ENCODE measurements at regions not wholly inside any gene's neighbourhood (a gene's known extent, or its start where the extent isn't known, plus 50 kb on each side); places are given as distances from the start of the nearest gene placed in this dataset.

GRCh38 chr10:46225597-46225996 is 61.2 kb upstream of the ANTXRL start:
- ATAC-seq = no peak
- intact Hi-C loops (cut with DNase I) = loop anchor here in 1 of 2 donors (5.0 kb wide), 1 partner anchor 102 kb away; no protein-coding TSS in a partner anchor
- DNase-seq = no peak

- peak; percentile 10 for DNase-seq
- no peak for ATAC-seq
- intact Hi-C loops (cut with DNase I) = loop anchor here in 1 of 2 donors (5.0 kb wide), 1 partner anchor 101 kb away; no protein-coding TSS in a partner anchor
Measured at GRCh38 chr10:46226232-46226631, 60.6 kb upstream of the ANTXRL start.

- no peak for ATAC-seq
- intact Hi-C loops (cut with DNase I) = loop anchor here in 1 of 2 donors (5.0 kb wide), 1 partner anchor 100 kb away; no protein-coding TSS in a partner anchor
- peak; percentile 2 for DNase-seq
Measured at GRCh38 chr10:46226900-46227558, 59.8 kb upstream of the ANTXRL start.

DNA sequence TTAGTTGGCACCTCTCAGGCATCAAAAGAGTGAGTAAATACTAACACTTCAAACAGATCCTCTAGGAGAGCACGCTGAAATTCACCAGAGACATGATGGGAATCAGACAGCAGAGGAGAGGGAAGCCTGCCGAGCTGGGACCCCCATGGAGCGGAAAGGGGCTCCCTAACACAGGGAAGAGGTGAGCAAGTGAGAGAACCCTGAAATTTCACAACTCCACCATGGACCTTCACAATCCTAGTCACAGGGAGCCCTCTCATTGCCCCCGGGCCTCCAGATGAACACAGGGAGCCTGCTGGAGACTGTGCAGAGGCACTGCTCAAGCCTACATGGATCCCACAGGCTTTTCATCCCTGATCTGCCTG is 59.2 kb upstream of the ANTXRL start:
- ATAC-seq = no peak
- intact Hi-C loops (cut with DNase I) = loop anchor here in 1 of 2 donors (5.0 kb wide), 1 partner anchor 100 kb away; no protein-coding TSS in a partner anchor
- peak; percentile 3 for DNase-seq

- intact Hi-C loops (cut with DNase I) = loop anchor here in 1 of 2 donors (5.0 kb wide), 1 partner anchor 99 kb away; no protein-coding TSS in a partner anchor
- peak in 1 of 2 donors; percentile 24 for ATAC-seq
- peak; percentile 10 for DNase-seq
Measured at GRCh38 chr10:46227936-46228562, 58.7 kb upstream of the ANTXRL start.

- ATAC-seq = peak; percentile 96 to 97
- peak; percentile 74 for DNase-seq
- intact Hi-C loops (cut with DNase I) = loop anchor here in 1 of 2 donors (5.0 kb wide), 1 partner anchor 99 kb away; no protein-coding TSS in a partner anchor
Measured at GRCh38 chr10:46228563-46229071, 58.2 kb upstream of the ANTXRL start.

- DNase-seq (peak; percentile 6), ATAC-seq (peak in 1 of 2 donors; percentile 22)
- intact Hi-C loops (cut with DNase I) = loop anchor here in 1 of 2 donors (5.0 kb wide), 1 partner anchor 98 kb away; no protein-coding TSS in a partner anchor
Measured at GRCh38 chr10:46229144-46229563, 57.6 kb upstream of the ANTXRL start.

GRCh38 chr10:46230615-46231014 is 56.2 kb upstream of the ANTXRL start:
- intact Hi-C loops (cut with DNase I) = no loop called here
- DNase-seq (no peak), ATAC-seq (no peak)

DNA sequence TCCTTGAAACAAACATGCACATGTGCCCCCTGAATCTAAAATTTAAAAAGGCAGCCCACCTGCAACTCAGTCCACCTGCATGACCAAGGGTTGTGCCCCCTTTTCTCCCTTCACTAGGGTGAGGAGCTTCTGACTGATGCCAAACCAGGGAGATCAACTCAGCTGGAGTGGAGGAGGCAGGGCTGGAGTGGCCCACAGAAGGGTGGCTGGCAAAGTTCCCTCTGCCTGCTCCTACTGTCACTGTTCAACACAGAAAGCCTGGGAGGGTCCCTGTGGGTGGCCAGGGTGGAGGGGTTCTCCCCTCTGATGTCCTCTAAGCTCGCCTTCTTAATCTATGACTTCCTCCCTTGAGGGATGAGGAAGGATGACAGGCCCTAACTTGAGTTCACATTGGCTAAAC is 55.7 kb upstream of the ANTXRL start:
- no peak for DNase-seq
- ATAC-seq = no peak
- intact Hi-C loops (cut with DNase I) = no loop called here

GRCh38 chr10:46232084-46232483 is 54.7 kb upstream of the ANTXRL start:
- DNase-seq (peak; percentile 7), ATAC-seq (no peak)
- intact Hi-C loops (cut with DNase I) = no loop called here

DNA sequence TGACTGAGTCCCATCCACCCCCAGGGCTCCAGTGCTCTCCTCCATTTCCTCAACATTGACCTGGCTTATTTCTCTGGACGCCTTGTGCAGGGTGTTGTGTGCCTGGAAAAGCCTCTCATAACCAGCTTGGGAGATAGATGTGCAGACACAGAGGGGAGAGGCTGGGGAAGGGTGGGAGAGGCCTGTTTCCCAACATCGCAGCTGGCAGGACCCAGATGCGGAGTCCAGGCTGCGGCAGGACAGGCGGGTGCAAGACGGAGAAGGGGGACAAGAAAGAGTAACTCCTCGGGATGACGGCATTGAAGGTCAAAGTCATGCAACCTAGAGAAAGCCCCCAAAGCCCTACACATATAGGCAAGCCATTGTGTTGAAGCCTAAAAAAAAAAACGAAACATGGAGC is 54.1 kb upstream of the ANTXRL start:
- no peak for DNase-seq
- intact Hi-C loops (cut with DNase I) = no loop called here
- no peak for ATAC-seq

GRCh38 chr10:46233181-46233580 is 53.6 kb upstream of the ANTXRL start:
- ATAC-seq (no peak), DNase-seq (no peak)
- intact Hi-C loops (cut with DNase I) = no loop called here

- ATAC-seq = no peak
- intact Hi-C loops (cut with DNase I) = no loop called here
- no peak for DNase-seq
Measured at GRCh38 chr10:46234026-46234425, 52.8 kb upstream of the ANTXRL start.

DNA sequence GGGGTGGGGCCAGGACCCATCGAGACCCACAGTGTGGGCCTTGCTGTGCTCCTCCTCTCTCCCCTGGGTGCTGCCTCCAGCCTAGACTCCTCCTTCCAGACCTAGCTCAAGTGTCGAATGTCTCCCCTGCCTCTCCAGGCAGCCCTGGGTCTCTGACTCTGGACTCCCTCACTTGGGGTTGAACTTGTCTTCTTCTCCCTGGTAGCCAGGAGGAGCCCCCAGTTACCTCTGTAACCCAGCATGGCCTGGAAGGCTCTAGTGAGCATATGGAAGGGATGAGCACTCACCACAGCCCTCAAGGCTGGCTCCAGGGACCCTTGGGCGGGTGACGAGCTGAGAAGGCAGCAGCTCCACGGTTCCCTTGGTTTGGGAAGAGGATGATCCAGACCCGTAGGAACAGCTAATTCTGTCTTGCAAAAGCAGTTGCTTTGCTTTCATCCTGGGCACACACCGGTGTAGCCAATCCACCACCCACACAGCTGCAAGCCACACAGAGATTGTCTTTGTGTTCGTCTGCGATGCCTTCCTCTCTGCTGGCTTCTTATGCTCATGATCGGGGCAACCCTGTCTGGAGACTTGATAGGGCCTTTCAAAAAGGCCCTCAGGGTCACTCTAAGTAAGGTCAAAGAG is 52.3 kb upstream of the ANTXRL start:
- intact Hi-C loops (cut with DNase I) = no loop called here
- DNase-seq (no peak), ATAC-seq (no peak)

- no peak for ATAC-seq
- intact Hi-C loops (cut with DNase I) = no loop called here
- no peak for DNase-seq
Measured at GRCh38 chr10:46235705-46236545, 50.9 kb upstream of the ANTXRL start.

GRCh38 chr10:46236546-46236887 is 50.3 kb upstream of the ANTXRL start:
- no peak for DNase-seq
- ATAC-seq = no peak
- intact Hi-C loops (cut with DNase I) = no loop called here

DNA sequence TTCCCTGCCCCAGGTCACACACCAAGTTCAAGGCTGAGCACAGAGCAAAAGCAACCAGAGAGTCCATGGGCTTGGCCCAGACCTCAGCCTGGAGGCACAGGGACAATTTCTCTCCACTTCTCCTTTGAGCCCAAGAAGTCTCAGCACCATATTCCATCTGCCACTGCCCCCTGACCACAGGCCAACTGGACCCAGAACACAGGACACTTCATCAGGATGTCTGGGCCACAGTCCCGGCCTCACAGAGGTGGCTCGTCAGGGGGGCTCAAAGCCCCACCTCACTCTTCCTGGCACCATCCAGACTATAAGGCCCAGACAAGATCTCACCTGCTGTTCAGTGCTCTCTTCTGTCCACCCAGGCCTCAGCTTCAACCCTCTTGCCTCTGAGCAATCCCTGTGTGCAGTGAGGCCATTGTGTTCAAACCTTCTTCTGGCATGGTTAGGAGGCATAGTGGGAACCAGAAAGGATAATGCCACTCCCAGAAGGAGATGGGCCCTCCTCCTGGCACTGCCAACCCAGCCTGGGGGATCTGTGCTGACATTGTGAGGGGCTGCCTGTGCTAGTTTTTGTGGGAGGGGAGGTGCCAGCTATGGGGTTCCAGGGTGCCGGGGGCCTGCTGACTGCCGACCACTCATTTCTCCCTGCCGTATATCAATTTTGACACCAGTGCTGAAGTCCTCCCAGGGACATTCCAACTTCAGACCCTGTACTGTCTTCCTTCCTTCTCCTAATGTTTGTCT is 49.7 kb upstream of the ANTXRL start:
- ATAC-seq = no peak
- intact Hi-C loops (cut with DNase I) = no loop called here
- DNase-seq = no peak
